Smooth muscle cell (in vitro differentiated cells): ENCODE measurements at regions not wholly inside any gene's neighbourhood (a gene's known extent, or its start where the extent isn't known, plus 50 kb on each side); places are given as distances from the start of the nearest gene placed in this dataset.

Experiments
- DNase-seq: peaks from one replicate; lab custom pipeline; 2025; ENCODE audit not compliant: unreplicated experiment; lab: John Stamatoyannopoulos, UW
- H2AFZ ChIP-seq: fragments of 200-600 bp; sonication (generic); 2 replicates; pipeline ENCODE4 v1.6.0; 2016; ENCODE audit warnings: antibody characterized with exemption, low read depth, mild to moderate bottlenecking
- H3F3A ChIP-seq: fragments of 200-600 bp; sonication (generic); 2 replicates; pipeline ENCODE4 v1.6.0; 2017; ENCODE audit warnings: antibody characterized with exemption, low read depth
- H3K27ac ChIP-seq: fragments of 200-600 bp; sonication (generic); 2 replicates; pipeline ENCODE4 v1.5.1; 2016; ENCODE audit warnings: low read depth, mild to moderate bottlenecking
- H3K27me3 ChIP-seq: fragments of 200-600 bp; sonication (generic); 2 replicates; pipeline ENCODE4 v1.6.1; 2016; ENCODE audit warnings: low read depth, mild to moderate bottlenecking
- H3K36me3 ChIP-seq: fragments of 200-600 bp; sonication (generic); 2 replicates; pipeline ENCODE4 v1.5.1; 2016; ENCODE audit warnings: low read depth
- H3K4me1 ChIP-seq: fragments of 200-600 bp; sonication (generic); 2 replicates; pipeline ENCODE4 v1.5.1; 2016; ENCODE audit warnings: low read depth
- H3K4me2 ChIP-seq: fragments of 200-600 bp; sonication (generic); 2 replicates; pipeline ENCODE4 v1.6.0; 2016; ENCODE audit warnings: mild to moderate bottlenecking
- H3K4me3 ChIP-seq: fragments of 200-600 bp; sonication (generic); 2 replicates; pipeline ENCODE4 v1.5.1; 2016; ENCODE audit warnings: mild to moderate bottlenecking
- H3K79me2 ChIP-seq: fragments of 200-600 bp; sonication (generic); 2 replicates; pipeline ENCODE4 v1.6.0; 2016; ENCODE audit warnings: low read depth, mild to moderate bottlenecking
- H3K9ac ChIP-seq: fragments of 200-600 bp; sonication (generic); 2 replicates; pipeline ENCODE4 v1.6.0; 2016; ENCODE audit warnings: low read depth
- H3K9me3 ChIP-seq: fragments of 200-600 bp; sonication (generic); replicated peaks from 2 replicates; pipeline ENCODE4 v1.5.1; 2016; ENCODE audit warnings: low read depth
- H4K20me1 ChIP-seq: fragments of 200-600 bp; sonication (generic); 2 replicates; pipeline ENCODE4 v1.6.0; 2016; ENCODE audit warnings: low read depth
- WGBS: methylation state at CpG from one replicate; pipeline ENCODE4 v1.1.7; 2016; ENCODE audit warnings: low lambda C conversion rate; 5-methylcytosine and 5-hydroxymethylcytosine counted together
- TF ChIP-seq, protein P1 (sequence below): fragments of 200-600 bp; sonication (generic); IDR thresholded peaks from 2 replicates; pipeline ENCODE4 v1.5.1; 2017; ENCODE audit warnings: borderline replicate concordance, mild to moderate bottlenecking, antibody characterized with exemption; ENCODE audit not compliant: insufficient read depth, poor library complexity, severe bottlenecking

DNA sequence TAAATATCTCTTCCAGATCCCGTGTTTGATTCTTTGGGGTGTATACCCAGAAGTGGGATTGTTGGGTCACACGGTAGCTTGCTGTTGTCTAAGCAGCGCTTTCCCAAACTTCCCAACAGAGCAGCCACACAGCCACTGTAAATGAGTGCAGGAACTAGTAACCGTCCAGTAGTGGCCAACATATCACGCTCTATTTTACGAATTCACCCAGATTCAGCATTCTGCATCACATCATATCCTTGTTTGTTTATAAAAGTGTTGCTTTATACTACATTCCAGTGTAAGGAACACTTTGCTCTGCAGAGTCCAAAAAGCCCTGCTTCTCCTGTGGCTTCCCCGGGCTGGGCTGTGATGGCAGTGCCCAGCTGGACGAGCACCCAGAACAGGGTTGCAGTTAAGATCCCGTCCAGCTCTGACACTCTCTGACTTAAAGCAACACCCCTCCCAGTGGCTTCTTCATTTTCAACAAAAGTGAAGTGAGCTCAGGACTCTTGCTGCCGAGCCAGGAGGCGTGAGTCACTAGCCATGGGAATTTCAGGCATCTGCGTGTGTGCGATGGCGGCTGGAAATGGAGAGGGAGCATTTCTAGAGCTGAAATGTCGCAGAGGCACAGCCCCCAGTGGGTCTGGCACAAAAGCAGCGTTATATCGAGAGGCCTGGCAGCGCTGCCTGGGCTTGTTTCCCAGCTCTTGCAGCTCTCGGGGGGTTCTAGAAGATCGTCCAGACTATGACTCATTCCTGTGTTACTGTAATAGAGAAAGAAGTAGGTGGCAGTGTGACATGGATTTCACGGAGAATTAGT lies 216.3 kb upstream of the ECI2 start:
- peak overlapping the region; percentile 18 for H3K4me3 ChIP-seq
- peak overlapping the region; percentile 8 for H2AFZ ChIP-seq
- peak overlapping the region; percentile 77 for H3K4me2 ChIP-seq
- peaks cover 5% of the 10 kb centered on the region for H3K4me1 ChIP-seq
- TF ChIP-seq, protein P1, sequence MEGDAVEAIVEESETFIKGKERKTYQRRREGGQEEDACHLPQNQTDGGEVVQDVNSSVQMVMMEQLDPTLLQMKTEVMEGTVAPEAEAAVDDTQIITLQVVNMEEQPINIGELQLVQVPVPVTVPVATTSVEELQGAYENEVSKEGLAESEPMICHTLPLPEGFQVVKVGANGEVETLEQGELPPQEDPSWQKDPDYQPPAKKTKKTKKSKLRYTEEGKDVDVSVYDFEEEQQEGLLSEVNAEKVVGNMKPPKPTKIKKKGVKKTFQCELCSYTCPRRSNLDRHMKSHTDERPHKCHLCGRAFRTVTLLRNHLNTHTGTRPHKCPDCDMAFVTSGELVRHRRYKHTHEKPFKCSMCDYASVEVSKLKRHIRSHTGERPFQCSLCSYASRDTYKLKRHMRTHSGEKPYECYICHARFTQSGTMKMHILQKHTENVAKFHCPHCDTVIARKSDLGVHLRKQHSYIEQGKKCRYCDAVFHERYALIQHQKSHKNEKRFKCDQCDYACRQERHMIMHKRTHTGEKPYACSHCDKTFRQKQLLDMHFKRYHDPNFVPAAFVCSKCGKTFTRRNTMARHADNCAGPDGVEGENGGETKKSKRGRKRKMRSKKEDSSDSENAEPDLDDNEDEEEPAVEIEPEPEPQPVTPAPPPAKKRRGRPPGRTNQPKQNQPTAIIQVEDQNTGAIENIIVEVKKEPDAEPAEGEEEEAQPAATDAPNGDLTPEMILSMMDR, result no peak
- DNase-seq, result peak; percentile 39
- H3K27ac ChIP-seq, result peak overlapping the region; percentile 95
- H3K9ac ChIP-seq, result peak overlapping the region; percentile 74
- no peaks in the 10 kb centered on the region for H4K20me1 ChIP-seq
- 20% methylated on average over 21 of the region's 21 CpGs for WGBS
- H3F3A ChIP-seq, result peaks cover 22% of the 10 kb centered on the region
- H3K9me3 ChIP-seq, result no peaks in the 10 kb centered on the region
- no peaks in the 10 kb centered on the region for H3K79me2 ChIP-seq
- no peaks in the 10 kb centered on the region for H3K27me3 ChIP-seq
- no peaks in the 10 kb centered on the region for H3K36me3 ChIP-seq

DNA sequence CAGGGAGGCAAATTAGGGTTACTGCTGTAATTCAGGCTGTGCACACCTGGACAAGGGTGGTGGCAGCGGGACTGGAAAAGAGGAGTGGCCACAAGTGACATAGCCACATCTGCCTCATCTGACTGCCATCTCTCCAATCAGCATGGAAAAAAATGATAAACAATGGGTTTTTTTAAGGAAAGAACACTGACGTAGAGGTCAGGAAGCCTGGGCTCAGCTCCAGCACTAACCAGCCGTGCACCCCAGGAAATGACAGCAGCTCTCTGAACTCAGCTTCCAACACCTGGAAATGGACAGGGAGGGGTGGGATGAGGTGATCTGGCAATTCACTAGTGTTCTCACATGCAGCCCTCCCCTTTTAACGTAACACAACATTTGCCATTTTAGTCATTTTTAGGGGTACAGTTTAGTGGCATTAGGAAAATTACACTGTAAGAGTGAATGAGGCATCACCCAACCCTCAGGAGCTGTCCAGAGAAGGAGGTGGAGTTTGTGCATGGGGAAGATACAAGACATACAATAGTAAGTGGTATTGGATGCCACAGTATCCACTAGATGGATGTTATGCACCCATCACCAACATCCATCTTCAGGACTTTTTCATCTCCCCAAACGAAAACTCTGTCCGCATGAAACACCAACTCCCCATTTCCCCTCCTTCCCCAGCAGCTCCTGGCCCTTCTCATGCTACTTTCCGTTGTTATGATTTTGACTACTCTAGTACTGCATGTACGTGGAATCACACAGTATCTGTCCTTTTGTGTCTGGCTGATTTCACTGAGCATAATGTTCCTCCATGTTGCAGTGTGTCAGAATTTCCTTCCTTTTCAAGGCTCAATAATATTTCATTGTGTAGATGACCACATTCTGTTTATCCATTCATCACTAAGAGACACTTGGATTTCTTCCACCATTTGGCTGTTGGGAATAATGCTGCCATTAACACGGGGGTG lies 215.5 kb upstream of the ECI2 start:
- H3K27ac ChIP-seq, result peak overlapping the region; percentile 95
- peaks cover 17% of the 10 kb centered on the region for H3F3A ChIP-seq
- H3K27me3 ChIP-seq, result no peaks in the 10 kb centered on the region
- H3K4me1 ChIP-seq, result peaks cover 5% of the 10 kb centered on the region
- WGBS, result 88% methylated on average over 9 of the region's 9 CpGs
- peak overlapping the region; percentile 74 for H3K9ac ChIP-seq
- TF ChIP-seq, protein P1, result no peak
- no peak overlapping the region for H3K4me3 ChIP-seq
- no peaks in the 10 kb centered on the region for H3K79me2 ChIP-seq
- H3K36me3 ChIP-seq, result no peaks in the 10 kb centered on the region
- peak overlapping the region; percentile 77 for H3K4me2 ChIP-seq
- H3K9me3 ChIP-seq, result no peaks in the 10 kb centered on the region
- DNase-seq, result no peak
- no peaks in the 10 kb centered on the region for H4K20me1 ChIP-seq
- no peak overlapping the region for H2AFZ ChIP-seq

DNA sequence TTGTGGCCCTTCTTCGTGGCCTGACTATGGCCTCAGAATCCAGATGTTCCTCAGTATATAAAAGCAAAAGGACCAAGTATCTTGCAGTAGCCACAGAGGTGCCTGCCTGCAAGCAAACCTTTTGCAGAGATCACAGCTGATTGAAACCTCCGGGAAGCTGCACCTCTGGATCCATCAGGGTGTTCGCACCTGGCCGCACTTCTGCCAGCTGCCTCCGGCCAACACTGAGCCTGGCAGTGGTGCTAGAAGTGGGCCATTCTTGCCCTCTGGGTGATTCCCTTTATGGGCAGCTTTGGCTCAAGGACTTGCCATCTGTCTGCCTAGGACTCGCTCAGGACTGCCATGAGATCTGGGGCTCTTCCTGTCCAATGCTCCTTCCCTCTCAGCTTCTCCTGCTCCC lies 214.6 kb upstream of the ECI2 start:
- Histone ChIP-seq H4K20me1 (no peaks in the 10 kb centered on the region), H3K27me3 (no peaks in the 10 kb centered on the region), H3K9ac (no peak overlapping the region), H3K4me3 (no peak overlapping the region), H3K4me1 (peaks cover 5% of the 10 kb centered on the region), H3K4me2 (no peak overlapping the region), H3K36me3 (no peaks in the 10 kb centered on the region), H3K9me3 (no peaks in the 10 kb centered on the region), H3K79me2 (no peaks in the 10 kb centered on the region), H3K27ac (no peak overlapping the region), H2AFZ (no peak overlapping the region), H3F3A (peaks cover 17% of the 10 kb centered on the region)
- DNase-seq, result no peak
- 98% methylated on average over 6 of the region's 6 CpGs for WGBS
- TF ChIP-seq, protein P1, result no peak
